ENCODE measurements at regions not wholly inside any gene's neighbourhood (a gene's known extent, or its start where the extent isn't known, plus 50 kb on each side); places are given as distances from the start of the nearest gene placed in this dataset.

DNA sequence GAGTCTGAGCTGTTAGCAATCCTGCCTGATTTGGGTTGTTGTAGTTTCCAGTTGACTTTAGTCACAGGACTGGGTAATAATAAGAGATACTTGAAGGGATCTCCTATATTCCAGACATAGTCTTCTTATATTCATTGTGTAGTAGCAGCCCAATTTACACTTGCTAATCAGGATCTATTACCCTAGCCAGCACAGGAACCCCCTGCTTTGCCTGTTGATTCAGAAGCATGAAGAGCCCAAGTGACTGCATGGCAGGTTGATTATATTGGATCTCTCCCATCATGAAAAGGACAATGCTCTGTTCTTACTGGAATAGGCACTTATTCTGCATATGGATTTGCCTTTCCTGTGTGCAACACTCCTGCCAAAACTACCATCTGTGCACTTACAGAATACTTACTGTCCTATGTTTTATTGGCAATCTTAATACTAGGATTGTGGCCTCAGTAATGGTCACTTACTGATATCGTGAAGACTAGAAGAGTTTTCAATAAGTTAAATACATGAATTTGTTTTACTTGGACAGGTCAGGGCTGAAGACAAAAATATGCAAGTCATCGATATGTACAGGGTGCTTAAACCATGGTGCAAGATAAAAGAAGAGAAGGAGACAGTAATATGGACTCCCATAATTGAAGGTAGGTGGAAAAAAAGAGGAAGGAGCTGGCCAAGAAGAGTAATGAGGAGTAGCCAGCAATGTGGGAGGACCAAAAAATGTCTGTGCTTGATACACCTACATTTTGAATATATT is 304.1 kb downstream of the MCTP2 start:
- DNase-seq = no peak

DNA sequence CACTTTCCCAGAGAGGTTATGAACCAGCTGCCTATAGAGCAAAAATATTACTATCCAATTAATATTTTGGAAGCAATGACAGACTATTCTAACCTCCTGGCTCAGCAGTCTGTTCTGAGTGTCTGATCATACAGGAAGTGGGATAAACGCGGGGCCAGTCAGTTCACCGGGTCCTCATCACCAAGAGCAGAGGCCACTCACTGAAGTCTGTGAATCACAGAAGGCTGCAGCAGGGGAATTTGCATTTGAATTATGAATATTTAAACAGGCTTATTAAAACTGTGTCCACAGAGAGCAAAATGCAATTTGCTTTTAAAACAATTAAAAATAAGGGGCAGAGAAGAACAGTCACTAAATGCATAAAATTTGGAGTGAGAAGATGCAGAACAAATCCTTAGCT is 305.2 kb downstream of the MCTP2 start:
- no peak for DNase-seq

DNA sequence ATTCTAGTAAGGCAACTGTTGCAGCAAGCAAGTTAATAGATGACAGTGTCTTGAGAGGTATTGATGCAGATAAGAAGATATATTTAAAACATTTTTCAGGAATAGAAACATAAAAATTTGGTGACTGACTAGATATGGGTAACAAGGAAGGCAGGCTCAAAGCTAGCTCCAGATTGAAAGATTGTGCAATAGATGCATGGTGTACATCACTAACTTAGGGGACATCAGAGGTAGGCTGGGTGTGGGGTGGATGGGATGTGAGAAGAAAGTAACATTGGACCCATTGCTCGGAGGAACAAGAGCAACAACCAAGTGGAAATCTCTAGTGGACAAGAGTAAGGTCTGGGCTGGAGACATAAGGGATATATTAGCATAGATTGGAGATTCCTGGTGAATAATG is 306.9 kb downstream of the MCTP2 start:
- DNase-seq = no peak

DNA sequence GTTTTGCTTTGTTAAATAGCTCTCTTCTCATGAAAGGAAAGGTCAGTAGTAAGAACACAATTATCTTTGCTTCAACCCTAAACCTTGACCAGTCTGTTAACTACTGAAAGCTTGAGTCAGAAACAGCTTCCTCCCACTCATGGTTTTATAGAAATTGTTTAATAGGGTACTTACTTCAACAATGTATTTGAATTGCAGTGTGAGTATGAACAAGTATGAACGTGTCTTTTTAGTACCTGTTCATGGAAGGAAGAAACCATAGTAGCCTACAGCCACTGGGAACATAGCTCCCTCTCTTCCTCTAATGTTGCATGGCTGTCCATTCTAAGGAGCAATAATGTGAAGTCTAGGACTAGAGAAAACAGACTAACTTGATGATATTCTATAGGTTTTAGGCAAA is 311.0 kb downstream of the MCTP2 start:
- no peak for DNase-seq

DNA sequence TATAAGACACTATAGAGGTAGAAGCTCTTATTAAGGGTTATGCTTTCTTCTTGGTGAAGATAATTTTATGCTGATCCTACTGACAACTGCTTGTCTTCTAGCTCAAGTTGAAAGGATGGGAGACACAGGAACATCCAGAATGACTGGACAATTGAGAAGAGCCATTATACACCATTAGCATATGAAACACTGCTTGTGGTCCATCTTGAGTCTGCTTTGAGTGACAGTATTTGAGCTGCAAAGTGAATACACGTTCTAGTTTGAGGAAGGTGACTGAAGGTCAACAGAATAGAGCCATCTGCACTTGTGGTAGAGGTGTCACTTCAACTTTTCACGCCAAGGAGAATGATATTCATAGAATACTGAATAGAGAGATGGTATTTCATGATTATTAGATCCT is 315.4 kb downstream of the MCTP2 start:
- no peak for DNase-seq

DNA sequence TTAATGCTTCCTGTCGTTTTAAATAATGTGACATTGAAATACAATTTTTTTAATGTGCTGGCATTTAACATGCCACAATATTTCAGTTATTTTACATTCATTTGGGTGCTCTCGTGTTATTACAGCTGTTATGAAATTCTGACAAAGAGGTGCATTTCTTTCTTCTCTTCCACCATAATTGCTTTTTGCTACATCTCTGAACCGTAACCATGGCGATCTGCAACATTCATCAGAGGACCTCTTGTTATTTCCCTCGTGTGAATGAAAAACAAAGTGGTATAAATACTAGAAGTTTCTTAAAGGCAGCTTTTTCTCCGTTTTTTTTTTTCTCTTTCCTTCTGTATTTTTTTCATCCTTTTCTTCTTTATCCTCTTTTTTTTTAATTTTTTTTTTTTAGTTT is 316.4 kb downstream of the MCTP2 start:
- no peak for DNase-seq

DNA sequence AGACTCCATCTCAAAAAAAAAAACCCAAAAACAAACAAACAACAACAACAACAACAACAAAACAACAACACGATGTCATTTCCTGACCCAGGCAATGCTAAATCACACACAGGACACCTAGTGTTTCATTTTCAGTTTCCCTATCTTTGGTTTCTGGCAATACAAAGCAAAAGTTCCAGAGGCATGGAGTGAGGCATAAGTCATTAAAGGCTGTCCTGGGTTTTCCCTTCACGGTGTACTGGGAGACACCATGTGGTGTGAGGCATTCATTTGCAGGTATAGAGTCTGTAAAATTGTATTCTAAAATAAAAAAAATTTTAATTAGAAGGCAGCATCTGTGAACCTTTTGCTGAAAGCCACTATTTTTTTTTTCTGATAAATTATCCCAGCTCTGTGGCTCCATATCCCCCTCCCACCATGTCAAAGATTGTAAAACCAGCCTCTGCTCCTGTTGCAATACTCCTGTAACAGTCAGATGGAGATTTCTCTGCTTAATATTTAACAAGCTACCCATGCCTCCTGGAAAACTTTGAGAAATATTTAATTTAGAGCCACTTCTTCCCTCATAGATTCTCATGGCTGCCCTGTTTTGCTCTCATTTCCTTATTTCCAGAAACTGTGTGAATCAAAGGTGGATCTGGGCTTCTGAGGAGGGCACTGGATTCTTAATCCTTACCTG is 324.6 kb downstream of the MCTP2 start:
- DNase-seq = no peak

DNA sequence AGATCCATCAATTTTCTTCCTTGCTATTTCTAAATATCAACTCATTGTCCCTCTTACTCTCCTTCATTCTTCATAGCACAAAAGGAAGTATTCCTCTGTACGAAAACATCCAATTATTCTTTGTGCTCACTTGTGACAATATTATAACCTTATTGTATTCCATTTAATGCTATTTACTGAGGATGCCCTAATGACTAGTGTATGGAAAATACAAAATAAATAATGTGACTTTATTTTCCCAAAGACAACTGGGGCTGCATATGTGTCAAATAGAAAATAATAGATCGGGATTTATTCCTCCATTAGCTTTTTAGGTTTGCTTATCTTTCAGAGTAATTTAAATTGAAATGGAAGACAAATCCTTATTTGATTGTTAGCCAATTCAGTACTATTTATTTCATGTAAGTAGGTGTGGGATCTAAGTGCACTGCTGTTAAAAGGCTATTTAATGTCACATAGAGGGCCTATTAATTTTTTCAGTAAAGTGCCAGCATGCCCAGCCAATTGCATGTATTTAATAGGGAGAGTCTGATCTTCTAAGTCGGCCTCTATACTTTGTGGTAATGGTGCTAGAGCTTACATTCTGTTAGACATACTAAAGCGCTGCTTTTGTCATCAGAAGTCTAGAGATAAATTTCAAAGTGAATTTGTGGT is 329.8 kb downstream of the MCTP2 start:
- no peak for DNase-seq

DNA sequence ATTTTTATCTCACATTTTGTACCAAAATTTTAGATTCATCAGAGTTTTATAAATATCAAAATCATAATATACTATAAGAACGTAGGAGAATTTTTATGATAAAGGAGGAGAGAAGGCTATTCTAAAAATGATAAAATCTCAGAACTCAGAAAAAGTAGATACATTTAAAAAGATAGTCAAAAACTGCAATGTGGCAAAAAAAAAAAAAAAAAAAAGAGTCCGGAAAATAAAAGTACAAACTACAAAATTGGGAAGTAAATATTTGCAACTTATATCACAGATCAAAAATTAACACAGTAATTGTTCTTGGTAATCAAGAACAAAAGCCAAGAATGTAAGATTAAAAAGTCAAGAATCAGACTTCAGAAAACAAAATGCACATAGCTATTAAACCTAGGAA is 332.1 kb downstream of the MCTP2 start:
- DNase-seq = no peak

DNA sequence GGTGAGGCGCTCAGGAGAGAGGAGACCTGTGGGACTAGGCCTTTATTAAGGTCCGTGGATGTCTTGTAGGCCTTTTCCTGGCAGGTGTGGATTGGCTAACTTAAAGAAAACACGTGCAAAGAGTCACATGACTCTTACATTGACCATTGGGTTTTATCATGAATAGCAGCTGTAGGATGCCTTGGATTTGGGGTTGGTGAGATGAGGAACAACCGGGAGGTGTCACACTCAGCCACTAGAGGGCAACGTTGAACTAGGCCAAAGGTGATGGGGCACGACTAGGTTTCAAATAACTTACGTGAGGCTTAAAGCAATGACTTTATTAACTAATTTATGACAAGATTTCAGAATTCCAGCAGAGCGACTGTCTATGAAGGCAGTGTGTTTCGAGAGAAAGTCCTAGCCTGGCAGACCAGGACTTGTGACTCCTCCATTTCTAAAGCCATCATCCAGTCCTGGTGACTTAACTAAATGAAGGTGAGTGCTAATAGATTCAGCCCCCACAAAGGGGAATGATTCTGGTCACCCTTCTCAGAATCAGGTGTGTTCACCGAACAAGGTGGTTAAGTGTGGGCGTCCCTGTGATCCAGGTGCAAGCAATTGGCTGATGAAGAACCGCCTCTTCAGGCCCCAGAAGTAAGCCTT is 345.6 kb downstream of the MCTP2 start:
- DNase-seq = peak; percentile 2

DNA sequence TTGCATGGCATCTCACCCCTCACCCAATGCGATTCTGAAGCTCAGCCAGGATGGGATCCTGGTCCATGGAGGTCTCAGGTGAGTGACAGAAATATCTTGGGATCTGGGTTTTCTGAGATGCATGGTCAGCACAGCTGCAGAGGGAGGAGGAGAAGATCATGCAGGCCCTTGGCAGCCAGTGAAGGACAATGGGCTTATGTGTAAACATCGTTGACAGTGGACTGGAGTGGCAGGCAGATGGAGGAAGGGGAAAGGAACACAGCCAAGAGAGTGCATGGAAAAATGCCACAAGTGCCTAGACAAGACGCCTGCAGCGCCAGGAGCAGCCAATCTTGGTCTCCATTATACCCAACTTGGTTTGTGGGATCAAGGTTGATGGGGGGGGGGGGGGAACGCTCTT is 347.9 kb downstream of the MCTP2 start:
- no peak for DNase-seq

DNA sequence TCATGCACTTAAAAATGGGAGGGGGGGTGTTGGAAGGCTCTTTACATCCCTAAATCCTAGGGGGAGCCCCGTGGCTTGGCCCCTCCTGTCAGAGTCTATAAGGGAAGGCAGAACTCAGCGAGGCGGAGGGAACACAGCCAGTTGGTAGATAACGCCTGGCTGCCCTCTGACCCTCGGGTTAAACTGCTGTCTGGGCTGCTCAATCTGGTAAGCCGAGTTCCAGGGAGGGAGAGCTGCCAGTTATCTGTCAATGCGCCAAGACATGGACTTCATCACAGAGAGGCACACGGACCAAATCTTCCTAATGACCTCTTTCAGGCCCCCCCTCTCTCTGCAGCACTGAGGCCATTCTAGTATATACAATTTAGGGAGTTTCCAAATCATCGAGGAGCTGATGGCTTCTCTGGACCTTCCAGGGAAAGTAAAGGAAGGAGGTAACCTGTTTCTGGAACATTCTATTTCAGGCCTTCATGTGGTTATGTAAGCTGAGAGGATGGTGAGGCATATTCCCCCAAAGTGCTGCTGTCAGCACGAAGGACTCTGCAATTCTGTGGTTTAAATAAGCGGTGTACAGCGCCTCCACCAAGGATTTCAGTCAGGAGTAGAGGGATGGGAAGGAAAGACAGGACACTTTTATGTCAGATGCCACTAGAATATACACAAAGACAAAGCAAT is 349.0 kb downstream of the MCTP2 start:
- no peak for DNase-seq

DNA sequence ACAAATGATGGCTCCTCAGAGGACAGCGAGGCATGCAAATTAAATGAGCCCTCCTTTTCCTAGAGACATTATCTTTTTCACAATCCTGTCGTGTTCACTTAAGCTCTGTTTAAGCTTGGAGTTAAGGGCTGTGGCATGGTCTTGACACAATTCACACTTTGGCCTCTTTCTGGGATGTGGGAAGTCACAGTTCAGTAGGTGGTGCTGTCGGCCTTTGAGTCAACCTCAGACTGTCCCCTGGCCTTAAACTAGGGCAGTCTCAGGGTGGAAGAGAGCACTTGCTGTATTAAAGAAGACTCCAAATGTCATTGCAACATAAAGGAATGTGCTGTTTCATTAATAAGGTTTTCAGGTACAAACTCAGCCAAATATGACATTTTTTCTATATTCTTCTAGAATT is 351.0 kb downstream of the MCTP2 start:
- no peak for DNase-seq

DNA sequence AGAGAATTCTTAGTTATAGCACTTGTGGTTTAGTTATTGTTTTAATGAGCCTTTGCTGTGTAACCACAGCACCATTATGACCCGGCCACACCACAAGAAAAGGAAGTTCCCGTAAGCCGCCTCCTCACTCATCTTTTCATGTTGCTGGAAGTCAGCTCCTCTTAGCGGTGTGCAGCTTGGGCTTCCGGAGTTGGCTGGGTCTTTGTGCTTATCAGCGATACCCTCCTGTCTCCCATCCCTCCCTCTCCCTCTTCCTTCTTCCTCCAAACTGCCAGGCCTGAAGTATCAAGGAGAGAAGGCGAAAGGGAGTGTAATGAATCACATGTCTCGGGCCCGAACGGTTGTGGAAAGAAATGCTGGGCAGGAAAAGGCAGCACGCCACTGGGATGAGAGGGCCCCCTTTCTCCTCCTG is 353.5 kb downstream of the MCTP2 start:
- DNase-seq = no peak

DNA sequence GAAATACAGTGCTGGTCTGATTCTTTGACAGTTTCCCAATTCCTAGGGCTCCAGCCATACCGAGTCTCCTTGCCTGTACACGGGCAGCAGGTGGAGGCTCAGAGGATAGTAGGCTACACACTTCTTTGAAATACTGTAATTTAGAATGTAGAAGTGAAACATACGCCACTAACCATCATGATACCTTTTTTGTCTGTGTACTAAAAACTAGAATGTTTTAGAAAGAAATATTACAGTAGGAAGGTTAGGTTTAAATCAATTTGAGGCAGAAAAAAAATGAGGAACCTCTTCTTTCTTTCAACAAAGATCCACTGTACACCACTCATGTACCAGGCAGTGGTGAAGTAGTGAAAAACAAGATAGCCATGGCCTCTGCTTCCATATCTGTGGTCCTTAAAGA is 354.7 kb downstream of the MCTP2 start:
- DNase-seq = no peak

DNA sequence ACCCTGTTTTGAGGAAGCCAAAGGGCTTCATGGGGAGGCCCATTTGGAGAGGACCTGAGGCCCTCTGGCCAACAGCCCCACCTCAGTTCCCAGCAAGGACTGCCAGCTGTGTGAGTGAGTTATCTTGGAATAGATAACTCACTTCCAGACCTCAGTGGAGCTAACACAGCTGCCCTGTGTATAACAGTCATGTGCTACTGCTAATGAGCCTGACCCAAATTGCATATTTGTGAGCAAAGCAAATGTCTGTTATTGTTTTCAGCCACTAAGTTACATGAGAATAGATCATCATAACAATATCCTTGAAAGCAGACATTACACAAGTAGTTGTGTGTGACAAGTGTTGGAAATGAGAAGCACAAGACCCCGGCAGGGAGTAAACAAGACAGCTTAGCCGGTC is 355.8 kb downstream of the MCTP2 start:
- DNase-seq = no peak

DNA sequence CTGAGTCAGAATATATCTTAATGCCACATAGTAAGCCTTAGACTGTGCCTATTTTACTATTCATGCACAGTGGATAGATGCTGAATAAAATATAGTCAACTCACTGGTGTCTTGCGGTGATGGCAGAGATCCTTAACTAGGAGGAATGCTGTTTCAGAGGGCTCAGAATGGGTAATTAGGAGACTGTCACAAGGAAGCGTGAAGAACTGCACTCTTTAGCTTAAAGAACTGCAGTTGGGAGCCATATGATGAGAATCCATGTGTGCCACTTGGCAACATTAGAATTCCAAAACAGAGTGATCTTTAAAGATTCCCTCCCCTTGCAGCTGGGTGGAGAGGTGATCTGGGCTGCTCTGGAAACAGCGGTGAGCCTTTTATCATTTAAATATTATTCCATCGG is 357.6 kb downstream of the MCTP2 start:
- no peak for DNase-seq

DNA sequence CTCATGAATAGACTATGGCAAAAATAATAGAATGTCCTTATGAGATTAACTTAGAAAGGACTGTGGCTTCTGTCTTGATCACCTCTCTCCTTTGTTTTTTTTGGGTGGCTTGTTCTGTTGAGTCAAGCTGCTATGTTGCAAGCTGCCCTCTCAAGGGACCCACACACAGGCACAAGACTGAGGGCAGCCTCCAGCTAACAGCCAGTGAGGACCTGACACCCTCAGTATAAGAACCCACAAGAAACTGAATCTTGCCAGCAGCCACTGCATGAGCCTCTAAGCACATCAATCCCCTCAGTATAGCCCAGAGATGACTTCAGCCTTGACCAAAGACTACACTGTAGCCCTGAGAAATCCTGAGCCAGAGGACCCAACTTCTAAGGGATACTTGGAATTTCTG is 361.1 kb downstream of the MCTP2 start:
- no peak for DNase-seq

DNA sequence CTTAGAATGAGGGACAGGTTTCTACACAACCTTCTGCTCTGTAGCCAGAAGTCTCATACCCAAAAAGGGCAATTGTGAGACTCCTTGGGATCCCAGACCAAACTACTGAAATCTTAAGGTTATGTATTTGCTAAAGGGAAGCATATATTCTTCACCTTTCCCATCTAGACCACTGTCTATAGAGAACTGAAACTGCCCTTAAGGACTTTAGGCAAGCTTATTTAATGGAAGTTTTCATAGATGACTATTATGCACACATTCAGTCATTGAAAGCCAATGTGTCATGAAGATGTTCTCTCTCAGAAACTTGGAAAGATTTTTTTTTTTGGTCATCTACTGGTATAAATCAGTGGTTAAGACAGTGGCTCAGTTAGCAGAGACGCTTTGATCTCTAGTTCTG is 365.3 kb downstream of the MCTP2 start:
- DNase-seq = no peak

DNA sequence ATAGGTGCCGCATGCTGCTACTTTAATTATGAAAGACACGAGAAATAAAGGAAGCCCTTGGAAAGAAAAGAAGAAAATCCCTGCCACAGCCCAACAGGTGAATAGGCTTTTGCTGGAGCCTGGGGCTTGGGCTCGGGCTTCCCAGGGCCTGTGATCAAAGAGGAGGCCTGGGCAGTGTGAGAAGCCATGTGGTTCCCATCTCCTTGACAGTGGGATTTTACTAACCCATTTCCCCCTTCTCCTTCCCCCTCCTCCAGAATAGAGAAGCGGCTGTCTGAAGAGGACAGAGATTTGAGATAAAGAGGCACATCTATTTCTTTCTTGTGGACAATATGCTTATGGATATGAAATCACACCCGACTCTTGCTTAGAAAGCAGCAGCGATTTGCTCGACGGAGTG is 369.1 kb downstream of the MCTP2 start:
- no peak for DNase-seq

DNA sequence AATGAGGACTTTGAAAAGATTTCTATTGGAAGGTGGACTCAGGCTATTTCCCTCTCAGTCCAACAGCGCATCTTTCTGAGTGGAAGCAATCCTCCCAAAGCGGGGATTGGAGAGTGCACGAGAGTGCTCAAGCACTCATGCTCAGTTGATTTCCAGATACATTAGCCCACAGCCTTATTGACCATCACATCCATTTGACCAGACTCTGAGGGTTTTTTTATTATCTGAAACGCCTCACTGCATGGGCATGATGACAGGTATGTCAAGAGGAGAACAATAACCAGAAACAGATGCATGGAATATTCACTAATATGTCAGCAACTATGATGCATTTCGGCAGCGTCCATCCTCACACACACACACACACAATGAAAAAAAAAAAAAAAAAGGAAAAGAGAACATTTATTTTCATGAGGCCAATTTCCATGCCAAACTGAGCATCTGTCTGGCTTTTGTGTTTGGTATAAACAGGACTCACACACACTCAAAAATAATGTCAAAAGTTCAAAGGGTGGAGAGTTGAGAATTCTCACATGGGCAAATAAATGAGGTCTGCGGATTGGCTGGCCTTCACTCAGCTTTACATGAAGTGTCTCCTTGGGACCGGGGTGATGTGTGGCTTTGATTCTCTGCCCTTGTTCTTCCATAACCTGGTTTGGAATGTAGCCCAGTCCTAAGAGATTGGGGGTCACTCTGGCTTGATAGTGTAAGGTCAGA is 371.6 kb downstream of the MCTP2 start:
- DNase-seq = no peak

DNA sequence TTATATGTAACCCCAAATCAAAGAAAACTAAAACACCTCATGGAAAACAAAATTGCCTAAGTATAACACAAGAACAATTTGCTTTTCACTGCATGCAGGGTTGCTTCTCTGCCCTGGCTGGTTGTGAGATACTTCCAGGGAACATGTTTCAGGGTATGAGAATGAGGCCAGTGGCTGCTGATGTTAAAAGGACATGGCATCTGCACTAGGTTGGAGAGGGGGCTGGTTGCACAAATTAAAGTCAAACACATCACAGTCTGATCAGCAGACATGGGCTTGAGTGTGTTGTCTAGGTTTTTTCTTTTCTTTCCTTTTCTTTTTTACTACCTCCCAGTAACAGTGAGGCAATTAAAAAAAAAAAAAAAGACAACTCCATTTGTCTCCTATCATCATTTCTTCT is 374.9 kb downstream of the MCTP2 start:
- no peak for DNase-seq

Data from T-helper 9 cell (primary cell).